GM12875 (cell line): ENCODE measurements at regions not wholly inside any gene's neighbourhood (a gene's known extent, or its start where the extent isn't known, plus 50 kb on each side); places are given as distances from the start of the nearest gene placed in this dataset.

ENCODE experiments used
- H3K4me3 ChIP-seq: one replicate; pipeline ENCODE4 v1.5.1; 2011; ENCODE audit warnings: low read depth, low read length, control low read depth
- CTCF ChIP-seq: IDR thresholded peaks from 2 replicates; pipeline ENCODE4 v1.5.1; 2011; ENCODE audit warnings: low read depth, mild to moderate bottlenecking, control low read depth, inconsistent platforms, low read length, moderate library complexity, borderline replicate concordance; ENCODE audit not compliant: insufficient read depth

- H3K4me3 ChIP-seq, result no peak overlapping the region
- TF ChIP-seq CTCF, result no peak
Measured at GRCh38 chr5:115469904-115470516, 74.6 kb downstream of the FEM1C start.

- no peak for TF ChIP-seq CTCF
- no peak overlapping the region for H3K4me3 ChIP-seq
Measured at GRCh38 chr5:115467628-115468027, 76.9 kb downstream of the FEM1C start.

DNA sequence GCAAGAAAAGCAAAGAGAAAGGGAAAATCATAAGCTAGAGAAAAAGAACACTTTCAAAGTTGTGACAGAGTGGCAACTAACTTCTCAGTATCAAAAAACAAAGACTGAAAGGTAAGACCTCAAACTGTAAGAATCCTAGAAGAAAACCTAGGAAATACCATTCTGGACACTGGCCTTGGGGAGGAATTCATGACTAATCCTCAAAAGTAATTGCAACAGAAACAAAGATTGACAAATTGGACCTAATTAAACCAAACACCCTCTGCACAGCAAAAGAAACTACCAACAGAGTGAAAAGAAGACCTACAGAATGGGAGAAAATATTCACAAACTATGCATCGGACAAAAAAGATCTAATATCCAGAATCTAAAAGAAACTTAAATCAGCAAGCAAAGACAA, 79.1 kb downstream of the FEM1C start:
- H3K4me3 ChIP-seq, result no peak overlapping the region
- TF ChIP-seq CTCF, result no peak

DNA sequence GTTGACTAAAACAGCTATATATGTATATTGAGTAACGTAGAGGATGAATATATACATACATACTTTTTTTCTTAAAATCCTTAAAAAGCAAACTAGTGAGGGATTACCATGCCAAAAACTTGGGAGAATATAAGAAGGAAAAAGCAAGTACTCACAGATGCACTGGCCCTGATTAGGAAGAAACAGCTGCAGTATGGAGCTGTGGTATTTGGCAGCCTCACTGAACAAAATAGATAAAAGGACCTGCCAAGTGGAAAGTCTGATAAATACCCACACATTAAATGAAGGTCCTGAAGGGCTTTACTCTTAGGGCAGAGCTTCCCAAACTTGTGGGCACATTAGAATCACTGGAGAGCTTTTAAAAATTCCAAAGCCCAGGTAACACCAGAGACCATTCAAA, 80.6 kb downstream of the FEM1C start:
- H3K4me3 ChIP-seq, result no peak overlapping the region
- TF ChIP-seq CTCF, result no peak

DNA sequence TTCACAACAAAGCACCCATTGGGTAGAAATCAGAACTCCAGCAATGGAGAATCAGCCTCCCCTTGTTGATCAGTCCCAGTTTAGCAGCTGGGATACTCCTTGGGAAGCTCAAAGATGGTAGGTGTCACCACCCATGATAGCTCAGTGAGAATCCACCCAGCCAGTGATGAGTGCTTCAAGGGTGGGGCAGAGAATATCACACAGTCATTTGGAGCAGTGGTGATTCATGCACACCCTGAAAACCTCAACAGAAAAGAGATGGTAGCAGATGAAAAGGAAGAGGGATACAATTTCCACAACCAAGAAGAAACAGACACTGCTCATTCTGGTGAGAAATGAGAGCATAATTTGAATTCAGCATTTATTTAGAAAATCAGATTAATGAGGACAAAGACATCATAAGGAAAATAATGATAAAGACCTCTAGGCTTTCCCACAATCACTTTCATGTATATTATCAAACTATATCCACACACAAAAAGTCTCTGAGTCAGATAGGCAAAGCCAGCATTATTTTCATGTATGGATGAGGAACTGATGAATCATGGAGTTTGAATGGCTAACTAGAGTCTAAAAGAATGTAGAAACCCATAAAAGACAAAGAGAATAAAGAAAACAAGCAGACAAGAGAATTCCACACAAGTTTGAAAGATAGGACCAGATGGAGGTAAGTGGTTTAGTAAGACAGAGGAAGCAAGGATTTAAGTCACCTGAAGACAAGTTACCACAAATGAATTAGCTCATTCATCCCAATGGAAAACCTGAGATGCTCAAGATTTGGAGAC, 82.9 kb downstream of the FEM1C start:
- no peak overlapping the region for H3K4me3 ChIP-seq
- TF ChIP-seq CTCF, result no peak

DNA sequence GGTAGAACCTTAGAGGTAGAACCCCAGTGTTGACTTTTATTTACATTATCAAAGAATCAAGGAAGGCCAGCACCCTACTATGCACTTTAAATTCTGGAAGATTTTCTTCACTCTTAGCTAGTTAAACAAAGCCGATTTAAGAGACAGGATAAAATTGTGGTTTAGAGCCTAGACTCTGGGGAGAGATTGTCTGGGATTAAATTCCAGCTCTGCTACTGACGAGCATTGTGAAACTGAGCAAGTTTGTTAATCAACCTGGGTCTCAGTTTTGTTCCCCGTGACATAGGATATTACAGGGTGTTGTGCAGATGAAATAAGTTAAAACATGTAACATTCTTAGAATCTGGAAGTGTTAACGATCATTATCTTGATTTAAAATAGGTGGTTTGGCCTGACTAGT, 83.5 kb downstream of the FEM1C start:
- H3K4me3 ChIP-seq, result no peak overlapping the region
- no peak for TF ChIP-seq CTCF

DNA sequence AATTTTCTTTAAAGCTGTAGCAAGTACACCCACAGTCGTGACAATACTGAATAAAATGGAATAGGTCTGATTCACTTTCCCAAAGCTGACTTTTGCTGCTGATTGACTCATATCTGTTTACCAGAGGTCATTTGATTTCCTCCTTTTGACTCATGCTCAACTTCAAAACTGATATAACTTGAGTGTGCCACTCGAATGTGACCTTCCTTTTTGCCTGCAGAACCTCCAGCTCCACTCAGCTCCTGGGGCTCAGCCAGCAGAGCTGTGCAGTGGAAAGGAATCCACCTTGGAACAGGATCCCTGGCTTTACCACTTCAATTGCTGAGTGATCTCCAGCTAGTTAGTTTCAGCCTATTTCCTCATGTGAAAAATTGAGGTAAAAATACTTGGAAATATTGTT, 84.1 kb downstream of the FEM1C start:
- no peak overlapping the region for H3K4me3 ChIP-seq
- no peak for TF ChIP-seq CTCF
